ENCODE measurements at regions not wholly inside any gene's neighbourhood (a gene's known extent, or its start where the extent isn't known, plus 50 kb on each side); places are given as distances from the start of the nearest gene placed in this dataset.
"Not testable (repeated sequence)": the region's sequence is repeated elsewhere in the genome, so short reads cannot be mapped to it uniquely, and the experiment has no call there.

DNA sequence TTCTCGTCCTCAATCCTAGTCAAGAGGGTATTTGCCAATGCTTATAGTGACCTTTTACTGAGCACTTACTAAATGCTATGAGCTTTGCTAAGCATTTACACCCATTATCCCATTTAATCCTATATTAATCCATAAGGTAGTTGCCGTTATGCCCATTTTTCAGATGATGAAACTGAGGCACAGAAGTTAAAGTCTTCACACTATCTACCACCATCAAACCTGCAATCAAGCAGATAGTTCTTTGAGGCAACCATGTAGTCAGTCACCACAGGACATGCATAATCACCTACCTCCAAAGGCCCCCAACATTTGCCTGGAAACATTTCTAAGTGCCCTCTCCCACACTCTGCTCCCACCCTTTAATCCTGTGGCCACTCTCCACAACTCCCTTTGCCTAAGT lies 149.6 kb downstream of the LY86 start:
- Histone ChIP-seq H3K9me3 (ENCODE audit: severe bottlenecking) (no peaks in the 10 kb centered on the region), H3K27me3 (ENCODE audit: insufficient read depth, low read depth, severe bottlenecking) (no peaks in the 10 kb centered on the region), H3K27ac (no peak overlapping the region), H3K36me3 (no peaks in the 10 kb centered on the region), H3K4me3 (ENCODE audit: low read depth, low read length) (no peak overlapping the region)
- no peak for DNase-seq
- TF ChIP-seq, protein P1, sequence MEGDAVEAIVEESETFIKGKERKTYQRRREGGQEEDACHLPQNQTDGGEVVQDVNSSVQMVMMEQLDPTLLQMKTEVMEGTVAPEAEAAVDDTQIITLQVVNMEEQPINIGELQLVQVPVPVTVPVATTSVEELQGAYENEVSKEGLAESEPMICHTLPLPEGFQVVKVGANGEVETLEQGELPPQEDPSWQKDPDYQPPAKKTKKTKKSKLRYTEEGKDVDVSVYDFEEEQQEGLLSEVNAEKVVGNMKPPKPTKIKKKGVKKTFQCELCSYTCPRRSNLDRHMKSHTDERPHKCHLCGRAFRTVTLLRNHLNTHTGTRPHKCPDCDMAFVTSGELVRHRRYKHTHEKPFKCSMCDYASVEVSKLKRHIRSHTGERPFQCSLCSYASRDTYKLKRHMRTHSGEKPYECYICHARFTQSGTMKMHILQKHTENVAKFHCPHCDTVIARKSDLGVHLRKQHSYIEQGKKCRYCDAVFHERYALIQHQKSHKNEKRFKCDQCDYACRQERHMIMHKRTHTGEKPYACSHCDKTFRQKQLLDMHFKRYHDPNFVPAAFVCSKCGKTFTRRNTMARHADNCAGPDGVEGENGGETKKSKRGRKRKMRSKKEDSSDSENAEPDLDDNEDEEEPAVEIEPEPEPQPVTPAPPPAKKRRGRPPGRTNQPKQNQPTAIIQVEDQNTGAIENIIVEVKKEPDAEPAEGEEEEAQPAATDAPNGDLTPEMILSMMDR (IDR thresholded peaks at IDR 0.05; ENCODE audit: low read depth, low read length), result no peak

DNA sequence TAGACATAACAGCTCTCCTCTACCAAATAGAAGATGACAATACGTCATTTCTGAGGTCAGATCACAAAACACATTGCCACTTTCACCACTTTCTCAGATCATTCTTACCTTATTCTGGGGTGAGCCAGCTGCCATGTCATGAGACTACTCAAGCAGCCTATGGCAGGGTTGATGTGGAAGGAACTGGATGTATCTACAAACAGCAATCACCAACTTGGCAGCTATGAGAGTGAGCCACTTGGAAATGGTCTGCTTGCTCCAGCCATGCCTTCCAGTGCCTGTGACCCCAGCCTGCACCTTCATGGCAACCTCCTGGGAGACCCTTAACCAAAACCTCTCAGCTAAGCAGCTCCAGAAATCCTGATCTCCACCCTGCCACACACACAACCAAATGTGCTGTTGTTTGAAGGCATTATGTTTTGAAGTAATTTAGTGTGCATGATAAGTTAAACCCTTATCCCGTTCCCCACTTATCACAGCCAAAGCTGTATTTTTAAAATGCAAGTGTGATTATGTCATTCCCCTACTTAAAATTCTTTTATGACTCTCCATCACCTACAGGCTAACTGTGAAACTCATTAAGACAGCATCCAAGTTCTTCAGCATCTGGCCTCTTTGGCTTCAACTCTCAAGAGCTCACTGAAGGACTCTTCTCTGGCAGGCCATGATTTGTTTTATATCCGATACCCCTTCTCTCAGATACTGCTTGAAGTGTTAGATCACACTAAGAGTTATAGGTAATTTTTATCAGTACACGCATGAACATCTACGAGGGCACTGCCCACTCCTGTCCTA lies 150.6 kb downstream of the LY86 start:
- no peaks in the 10 kb centered on the region for H3K9me3 ChIP-seq (ENCODE audit: severe bottlenecking)
- H3K36me3 ChIP-seq, result no peaks in the 10 kb centered on the region
- DNase-seq, result no peak
- TF ChIP-seq, protein P1 (IDR thresholded peaks at IDR 0.05; ENCODE audit: low read depth, low read length), result no peak
- H3K4me3 ChIP-seq (ENCODE audit: low read depth, low read length), result no peak overlapping the region
- no peak overlapping the region for H3K27ac ChIP-seq
- H3K27me3 ChIP-seq (ENCODE audit: insufficient read depth, low read depth, severe bottlenecking), result no peaks in the 10 kb centered on the region

DNA sequence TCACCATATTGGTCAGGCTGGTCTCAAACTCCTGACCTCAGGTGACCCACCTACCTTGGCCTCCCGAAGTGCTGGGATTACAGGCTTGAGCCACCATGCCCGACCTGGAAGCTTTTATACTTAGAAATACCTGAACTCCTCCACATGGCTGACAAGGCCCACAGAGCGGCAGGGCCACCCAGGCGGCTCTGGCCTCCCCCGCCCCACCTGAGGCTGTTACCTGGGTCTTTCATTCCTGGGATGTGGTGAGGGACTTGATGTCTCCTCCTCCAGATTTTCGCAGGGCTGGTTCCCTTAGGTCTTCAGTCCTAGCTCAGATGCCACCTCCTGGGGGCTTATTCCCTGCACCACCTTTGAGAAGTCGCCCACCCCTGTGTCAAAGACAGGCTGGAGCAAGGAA lies 152.1 kb downstream of the LY86 start:
- peak; percentile 24 for DNase-seq
- TF ChIP-seq, protein P1 (IDR thresholded peaks at IDR 0.05; ENCODE audit: low read depth, low read length), result no peak
- Histone ChIP-seq H3K36me3 (no peaks in the 10 kb centered on the region), H3K27me3 (ENCODE audit: insufficient read depth, low read depth, severe bottlenecking) (no peaks in the 10 kb centered on the region), H3K27ac (no peak overlapping the region), H3K9me3 (ENCODE audit: severe bottlenecking) (peaks cover 3% of the 10 kb centered on the region), H3K4me3 (ENCODE audit: low read depth, low read length) (no peak overlapping the region)

DNA sequence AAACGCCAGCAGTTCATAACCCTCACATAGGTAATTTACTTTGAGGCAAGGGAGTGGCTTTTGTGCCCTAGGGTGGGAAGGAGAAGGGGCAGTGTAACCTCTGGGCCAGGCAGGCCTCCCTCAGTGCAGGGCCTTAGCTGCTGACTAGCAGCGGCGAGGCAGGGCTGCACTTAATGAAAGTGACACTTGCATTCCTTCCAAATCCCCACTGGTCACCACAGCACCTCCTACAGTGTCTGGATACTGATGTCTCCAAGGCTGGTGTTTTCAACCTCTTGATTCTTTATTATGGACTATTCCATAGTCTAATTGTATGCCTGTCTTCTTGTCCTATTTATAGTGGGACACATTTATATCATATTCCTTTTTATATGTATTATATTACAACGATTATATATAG lies 152.7 kb downstream of the LY86 start:
- TF ChIP-seq, protein P1 (IDR thresholded peaks at IDR 0.05; ENCODE audit: low read depth, low read length), result peak; percentile 70
- H3K9me3 ChIP-seq (ENCODE audit: severe bottlenecking), result peaks cover 3% of the 10 kb centered on the region
- peak overlapping the region; percentile 22 for H3K27ac ChIP-seq
- DNase-seq, result peak; percentile 88
- H3K4me3 ChIP-seq (ENCODE audit: low read depth, low read length), result no peak overlapping the region
- no peaks in the 10 kb centered on the region for H3K27me3 ChIP-seq (ENCODE audit: insufficient read depth, low read depth, severe bottlenecking)
- no peaks in the 10 kb centered on the region for H3K36me3 ChIP-seq

DNA sequence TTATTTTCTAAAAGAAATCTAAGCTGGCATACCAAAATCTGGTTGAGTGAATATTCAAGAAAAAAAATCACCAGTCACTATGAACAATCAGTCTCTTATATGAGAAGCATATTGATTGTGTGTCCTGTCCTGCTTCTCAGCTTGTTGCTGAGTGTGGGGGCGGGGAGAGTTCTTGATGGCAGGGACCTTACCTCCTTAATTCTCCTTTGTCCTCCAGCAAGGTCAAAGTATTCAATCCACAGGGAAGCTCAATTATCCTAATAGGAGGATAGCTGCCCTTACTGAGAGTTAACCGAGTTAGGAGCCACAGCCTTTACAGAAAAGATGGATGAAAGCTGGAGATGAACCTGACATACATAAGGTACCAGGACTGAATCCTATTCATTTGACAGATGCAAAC lies 154.0 kb downstream of the LY86 start:
- Histone ChIP-seq H3K27me3 (ENCODE audit: insufficient read depth, low read depth, severe bottlenecking) (no peaks in the 10 kb centered on the region), H3K27ac (peak overlapping the region; percentile 54), H3K4me3 (ENCODE audit: low read depth, low read length) (no peak overlapping the region), H3K36me3 (no peaks in the 10 kb centered on the region), H3K9me3 (ENCODE audit: severe bottlenecking) (peaks cover 3% of the 10 kb centered on the region)
- TF ChIP-seq, protein P1 (IDR thresholded peaks at IDR 0.05; ENCODE audit: low read depth, low read length), result no peak
- peak; percentile 91 for DNase-seq

DNA sequence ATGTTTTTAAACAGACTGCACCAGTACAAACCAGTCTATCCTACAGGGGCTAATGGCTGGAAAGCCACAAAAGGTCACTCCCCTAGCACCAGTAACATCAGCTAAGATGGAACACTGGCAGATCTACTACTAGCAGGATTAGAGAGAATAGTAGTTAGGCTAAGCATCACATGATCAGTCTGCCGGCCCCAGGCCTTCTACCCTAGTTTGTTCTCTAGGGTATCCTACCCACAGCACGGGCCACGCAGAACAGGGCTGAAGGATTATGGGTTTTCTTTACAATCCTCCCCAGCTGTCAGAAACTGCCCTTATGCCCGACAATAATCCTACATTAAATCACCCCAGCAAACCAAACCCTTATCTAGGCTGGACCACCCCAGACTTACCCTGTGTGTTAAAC lies 156.0 kb downstream of the LY86 start:
- TF ChIP-seq, protein P1 (IDR thresholded peaks at IDR 0.05; ENCODE audit: low read depth, low read length), result no peak
- H3K27ac ChIP-seq, result peak overlapping the region; percentile 33
- H3K4me3 ChIP-seq (ENCODE audit: low read depth, low read length), result no peak overlapping the region
- DNase-seq, result peak; percentile 83
- no peaks in the 10 kb centered on the region for H3K36me3 ChIP-seq
- H3K9me3 ChIP-seq (ENCODE audit: severe bottlenecking), result peaks cover 3% of the 10 kb centered on the region
- no peaks in the 10 kb centered on the region for H3K27me3 ChIP-seq (ENCODE audit: insufficient read depth, low read depth, severe bottlenecking)

DNA sequence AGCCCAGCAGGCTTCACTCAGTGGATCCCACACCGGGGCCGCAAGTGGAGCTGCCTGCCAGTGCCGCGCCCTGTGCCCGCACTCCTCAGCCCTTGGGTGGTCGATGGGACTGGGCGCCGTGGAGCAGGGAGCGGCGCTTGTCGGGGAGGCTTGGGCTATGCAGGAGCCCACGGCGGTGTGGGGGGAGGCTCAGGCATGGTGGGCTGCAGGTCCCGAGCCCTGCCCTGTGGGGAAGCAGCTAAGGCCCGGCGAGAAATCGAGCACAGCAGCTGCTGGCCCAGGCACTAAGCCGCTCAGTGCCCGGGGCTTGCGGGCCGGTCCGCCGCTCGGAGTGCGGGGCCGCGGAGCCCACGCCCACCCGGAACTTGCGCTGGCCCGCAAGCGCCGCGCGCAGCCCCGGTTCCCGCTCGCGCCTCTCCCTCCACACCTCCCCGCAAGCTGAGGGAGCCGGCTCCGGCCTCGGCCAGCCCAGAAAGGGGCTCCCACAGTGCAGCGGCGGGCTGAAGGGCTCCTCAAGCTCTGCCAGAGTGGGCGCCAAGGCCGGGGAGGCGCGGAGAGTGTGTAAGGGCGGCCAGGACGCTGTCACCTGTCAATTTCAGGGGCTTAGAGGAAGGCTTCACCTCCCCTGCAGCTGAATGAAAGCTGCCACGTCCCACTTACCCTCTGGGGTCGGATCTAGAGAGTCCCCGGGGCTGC lies 157.3 kb downstream of the LY86 start:
- H3K36me3 ChIP-seq, result not testable (repeated sequence)

More for the DNA sequence above, 157.3 kb downstream of the LY86 start:
- H3K9me3 ChIP-seq (ENCODE audit: severe bottlenecking); H3K27me3 ChIP-seq (ENCODE audit: insufficient read depth, low read depth, severe bottlenecking); DNase-seq; H3K4me3 ChIP-seq (ENCODE audit: low read depth, low read length): not testable (repeated sequence)
- peak overlapping the region; percentile 16 for H3K27ac ChIP-seq

Measured in WERI-Rb-1 (cell line).